GM23338 (cell line): ENCODE measurements at regions not wholly inside any gene's neighbourhood (a gene's known extent, or its start where the extent isn't known, plus 50 kb on each side); places are given as distances from the start of the nearest gene placed in this dataset.
"Not testable (repeated sequence)": the region's sequence is repeated elsewhere in the genome, so short reads cannot be mapped to it uniquely, and the experiment has no call there.

Experiments used
- ATAC-seq: fragments of 200-7000 bp; cut with Tn5 transposase; 3 replicates; pipeline ENCODE4 v1.9.1; 2020
- DNase-seq: peaks from one replicate; pipeline ENCODE4 v3.0.0-alpha.2; 2015; ENCODE audit warnings: low spot score
- H2AFZ ChIP-seq: fragments of 200-600 bp; sonication (generic); 2 replicates; pipeline ENCODE4 v1.8.0; 2016; ENCODE audit warnings: antibody characterized with exemption, mild to moderate bottlenecking, moderate library complexity
- H3F3A ChIP-seq: fragments of 200-600 bp; sonication (generic); replicated peaks from 2 replicates; pipeline ENCODE4 v1.8.0; 2017; ENCODE audit warnings: antibody characterized with exemption, mixed run types, low read depth
- H3K27ac ChIP-seq: fragments of 200-600 bp; sonication (generic); 2 replicates; pipeline ENCODE4 v1.6.1; 2016; ENCODE audit warnings: low read depth
- H3K27me3 ChIP-seq: fragments of 200-600 bp; sonication (generic); 2 replicates; pipeline ENCODE4 v1.8.0; 2016; ENCODE audit warnings: mild to moderate bottlenecking, mixed run types, moderate library complexity; ENCODE audit not compliant: insufficient read depth
- H3K36me3 ChIP-seq: fragments of 200-600 bp; sonication (generic); 2 replicates; pipeline ENCODE4 v1.8.0; 2016; ENCODE audit warnings: mild to moderate bottlenecking; ENCODE audit not compliant: insufficient read depth
- H3K4me1 ChIP-seq: fragments of 200-600 bp; sonication (generic); 2 replicates; pipeline ENCODE4 v1.8.0; 2016; ENCODE audit warnings: mild to moderate bottlenecking, moderate library complexity; ENCODE audit not compliant: insufficient read depth
- H3K4me2 ChIP-seq: fragments of 200-600 bp; sonication (generic); 2 replicates; pipeline ENCODE4 v1.7.1; 2017; ENCODE audit warnings: mixed run types
- H3K4me3 ChIP-seq: fragments of 200-600 bp; sonication (generic); 2 replicates; pipeline ENCODE4 v1.6.1; 2016; ENCODE audit warnings: mixed run types
- H3K79me2 ChIP-seq: fragments of 200-600 bp; sonication (generic); replicated peaks from 2 replicates; pipeline ENCODE4 v1.8.0; 2017; ENCODE audit warnings: mild to moderate bottlenecking; ENCODE audit not compliant: insufficient read depth
- H3K9me2 ChIP-seq: fragments of 200-600 bp; sonication (generic); 2 replicates; pipeline ENCODE4 v1.8.0; 2017; ENCODE audit not compliant: insufficient read depth
- H4K20me1 ChIP-seq: fragments of 200-600 bp; sonication (generic); replicated peaks from 2 replicates; pipeline ENCODE4 v1.8.0; 2017; ENCODE audit warnings: mild to moderate bottlenecking; ENCODE audit not compliant: insufficient read depth
- H3K27ac Mint-ChIP-seq: 2 replicates; pipeline ENCODE4 v1.8.0; 2020; ENCODE audit warnings: inconsistent platforms, mild to moderate bottlenecking, moderate library complexity, mixed read lengths
- H3K27me3 Mint-ChIP-seq: 3 replicates; pipeline ENCODE4 v1.8.0; 2022; ENCODE audit warnings: low read depth, mild to moderate bottlenecking, moderate library complexity, mixed read lengths, inconsistent platforms; ENCODE audit not compliant: insufficient read depth, poor library complexity
- H3K36me3 Mint-ChIP-seq: 3 replicates; pipeline ENCODE4 v1.8.0; 2021; ENCODE audit warnings: low read depth, mild to moderate bottlenecking, inconsistent platforms, moderate library complexity, mixed read lengths
- H3K4me1 Mint-ChIP-seq: 3 replicates; pipeline ENCODE4 v1.8.0; 2020; ENCODE audit warnings: mild to moderate bottlenecking, inconsistent platforms, mixed read lengths
- H3K4me3 Mint-ChIP-seq: 3 replicates; pipeline ENCODE4 v1.8.0; 2021; ENCODE audit warnings: moderate library complexity, mild to moderate bottlenecking, inconsistent platforms, mixed read lengths
- H3K9me3 Mint-ChIP-seq: 3 replicates; pipeline ENCODE4 v1.8.0; 2020; ENCODE audit warnings: moderate library complexity, mild to moderate bottlenecking, inconsistent platforms, mixed read lengths
- EZH2 ChIP-seq: fragments of 200-600 bp; sonication (generic); IDR thresholded peaks from one replicate; pipeline ENCODE4 v1.8.0; 2017; ENCODE audit warnings: antibody characterized with exemption, mild to moderate bottlenecking, low read depth; ENCODE audit not compliant: unreplicated experiment
- EZH2phosphoT487 ChIP-seq: fragments of 200-600 bp; sonication (generic); IDR thresholded peaks from one replicate; pipeline ENCODE4 v1.8.1; 2018; ENCODE audit warnings: antibody characterized with exemption; ENCODE audit not compliant: unreplicated experiment
- JUNB ChIP-seq: IDR thresholded peaks from one replicate; pipeline ENCODE4 v1.6.1; 2016; ENCODE audit warnings: antibody characterized with exemption; ENCODE audit not compliant: unreplicated experiment
- ZNF331 ChIP-seq: fragments of 250-450 bp; sonication (Bioruptor Pico); IDR thresholded peaks from 2 replicates; pipeline ENCODE4 v1.5.0; 2020; ENCODE audit warnings: low read depth, mild to moderate bottlenecking, moderate library complexity
- TF ChIP-seq, protein P1 (sequence below), 2 experiments: fragments of 200-600 bp in 1 of 2; sonication (generic) in 1 of 2; conservative IDR thresholded peaks; 2 replicates each; pipeline versions ENCODE4 v1.5.1 to v1.6.1; 2016 to 2017; ENCODE audit warnings: antibody characterized with exemption in 2 of 2, low read depth in 2 of 2, mild to moderate bottlenecking in 2 of 2, moderate library complexity in 1 of 2

GRCh38 chr13:50745542-50746115 is 97.9 kb downstream of the DLEU7 start:
- Histone ChIP-seq H3F3A (no peaks in the 10 kb centered on the region), H3K36me3 (no peaks in the 10 kb centered on the region), H3K4me1 (no peaks in the 10 kb centered on the region), H3K4me2 (no peak overlapping the region), H2AFZ (no peak overlapping the region), H3K27me3 (no peaks in the 10 kb centered on the region), H3K9me2 (no peaks in the 10 kb centered on the region), H3K79me2 (no peaks in the 10 kb centered on the region), H3K27ac (no peak overlapping the region), H4K20me1 (no peaks in the 10 kb centered on the region), H3K4me3 (no peak overlapping the region)
- no peaks in the 10 kb centered on the region for H3K9me3 Mint-ChIP-seq
- ATAC-seq (no peak; the same call in 2 of the 3 replicates), DNase-seq (peak; percentile 40)
- no peak overlapping the region for H3K27ac Mint-ChIP-seq
- H3K36me3 Mint-ChIP-seq, result no peaks in the 10 kb centered on the region
- no peaks in the 10 kb centered on the region for H3K27me3 Mint-ChIP-seq
- no peak overlapping the region for H3K4me3 Mint-ChIP-seq
- no peaks in the 10 kb centered on the region for H3K4me1 Mint-ChIP-seq
- TF ChIP-seq EZH2, result no peak
- TF ChIP-seq, protein P1, sequence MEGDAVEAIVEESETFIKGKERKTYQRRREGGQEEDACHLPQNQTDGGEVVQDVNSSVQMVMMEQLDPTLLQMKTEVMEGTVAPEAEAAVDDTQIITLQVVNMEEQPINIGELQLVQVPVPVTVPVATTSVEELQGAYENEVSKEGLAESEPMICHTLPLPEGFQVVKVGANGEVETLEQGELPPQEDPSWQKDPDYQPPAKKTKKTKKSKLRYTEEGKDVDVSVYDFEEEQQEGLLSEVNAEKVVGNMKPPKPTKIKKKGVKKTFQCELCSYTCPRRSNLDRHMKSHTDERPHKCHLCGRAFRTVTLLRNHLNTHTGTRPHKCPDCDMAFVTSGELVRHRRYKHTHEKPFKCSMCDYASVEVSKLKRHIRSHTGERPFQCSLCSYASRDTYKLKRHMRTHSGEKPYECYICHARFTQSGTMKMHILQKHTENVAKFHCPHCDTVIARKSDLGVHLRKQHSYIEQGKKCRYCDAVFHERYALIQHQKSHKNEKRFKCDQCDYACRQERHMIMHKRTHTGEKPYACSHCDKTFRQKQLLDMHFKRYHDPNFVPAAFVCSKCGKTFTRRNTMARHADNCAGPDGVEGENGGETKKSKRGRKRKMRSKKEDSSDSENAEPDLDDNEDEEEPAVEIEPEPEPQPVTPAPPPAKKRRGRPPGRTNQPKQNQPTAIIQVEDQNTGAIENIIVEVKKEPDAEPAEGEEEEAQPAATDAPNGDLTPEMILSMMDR (conservative IDR thresholded peaks at IDR 0.05; ENCODE audit: low read depth in 2 of 2), result peak in 1 of 2 experiments; percentile 25; a peak in 1 of 4 replicates

GRCh38 chr13:50747737-50748350 is 95.6 kb downstream of the DLEU7 start:
- no peaks in the 10 kb centered on the region for H3K27me3 Mint-ChIP-seq
- Histone ChIP-seq H3F3A (no peaks in the 10 kb centered on the region), H3K79me2 (no peaks in the 10 kb centered on the region), H4K20me1 (no peaks in the 10 kb centered on the region), H3K27me3 (no peaks in the 10 kb centered on the region), H3K27ac (no peak overlapping the region), H3K4me2 (no peak overlapping the region), H3K36me3 (no peaks in the 10 kb centered on the region), H2AFZ (no peak overlapping the region), H3K9me2 (no peaks in the 10 kb centered on the region), H3K4me1 (no peaks in the 10 kb centered on the region), H3K4me3 (no peak overlapping the region)
- peaks cover 7% of the 10 kb centered on the region for H3K9me3 Mint-ChIP-seq
- TF ChIP-seq ZNF331 (no peak), EZH2phosphoT487 (no peak), JUNB (no peak)
- no peak overlapping the region for H3K4me3 Mint-ChIP-seq
- H3K36me3 Mint-ChIP-seq, result peaks cover 7% of the 10 kb centered on the region; the same call in 1 of the 3 replicates
- DNase-seq (no peak), ATAC-seq (no peak)
- H3K27ac Mint-ChIP-seq, result no peak overlapping the region
- no peaks in the 10 kb centered on the region for H3K4me1 Mint-ChIP-seq

DNA sequence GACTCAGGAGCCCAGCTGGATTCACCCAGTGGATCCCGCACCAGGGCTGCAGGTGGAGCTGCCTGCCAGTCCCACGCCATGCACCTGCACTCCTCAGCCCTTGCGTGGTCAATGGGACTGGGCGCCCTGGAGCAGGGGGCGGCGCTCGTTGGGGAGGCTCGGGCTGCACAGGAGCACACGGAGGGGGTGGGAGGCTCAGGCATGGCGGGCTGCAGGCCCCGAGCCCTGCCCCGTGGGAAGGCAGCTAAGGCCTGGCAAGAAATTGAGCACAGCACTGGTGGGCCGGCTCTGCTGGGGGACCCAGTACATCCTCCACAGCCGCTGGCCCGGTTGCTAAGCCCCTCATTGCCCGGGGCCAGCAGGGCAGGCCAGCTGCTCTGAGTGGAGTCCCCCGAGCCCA is 90.3 kb downstream of the DLEU7 start:
- H3K4me3 Mint-ChIP-seq, H4K20me1 ChIP-seq, H3K4me1 Mint-ChIP-seq, H3K4me1 ChIP-seq, H3K27ac ChIP-seq, H3K27me3 ChIP-seq, H3K4me3 ChIP-seq, H3K27me3 Mint-ChIP-seq, H3K9me2 ChIP-seq, H3K4me2 ChIP-seq, H3K36me3 ChIP-seq, DNase-seq, H2AFZ ChIP-seq, ATAC-seq, H3F3A ChIP-seq, H3K27ac Mint-ChIP-seq, H3K79me2 ChIP-seq: not testable (repeated sequence)
- Mint-ChIP-seq H3K9me3 (peaks cover 51% of the 10 kb centered on the region), H3K36me3 (peaks cover 45% of the 10 kb centered on the region)
